SJSA1 (cell line): ENCODE measurements at regions not wholly inside any gene's neighbourhood (a gene's known extent, or its start where the extent isn't known, plus 50 kb on each side); places are given as distances from the start of the nearest gene placed in this dataset.

Source experiments
- DNase-seq, 2 experiments: peaks; one replicate each; pipeline ENCODE4 v3.0.0-alpha.2; 2015 to 2020; ENCODE audit warnings: low spot score in 2 of 2, low read depth in 1 of 2
- H3K27ac ChIP-seq: fragments of 250-450 bp; sonication (Bioruptor Pico); 2 replicates; pipeline ENCODE4 v1.5.1; 2020; ENCODE audit warnings: mild to moderate bottlenecking, moderate library complexity
- H3K27me3 ChIP-seq: fragments of 250-450 bp; sonication (Bioruptor Pico); replicated peaks from 2 replicates; pipeline ENCODE4 v1.5.1; 2020; ENCODE audit warnings: mild to moderate bottlenecking, moderate library complexity
- H3K36me3 ChIP-seq: fragments of 250-450 bp; sonication (Bioruptor Pico); 2 replicates; pipeline ENCODE4 v1.5.1; 2020; ENCODE audit warnings: mild to moderate bottlenecking
- H3K4me1 ChIP-seq: fragments of 250-450 bp; sonication (Bioruptor Pico); replicated peaks from 2 replicates; pipeline ENCODE4 v1.6.1; 2021; ENCODE audit warnings: mild to moderate bottlenecking
- H3K4me3 ChIP-seq: fragments of 250-450 bp; sonication (Bioruptor Pico); 2 replicates; pipeline ENCODE4 v1.5.1; 2020; ENCODE audit warnings: mild to moderate bottlenecking
- H3K9me3 ChIP-seq: fragments of 250-450 bp; sonication (Bioruptor Pico); replicated peaks from 2 replicates; pipeline ENCODE4 v1.5.1; 2020; ENCODE audit warnings: mild to moderate bottlenecking

DNA sequence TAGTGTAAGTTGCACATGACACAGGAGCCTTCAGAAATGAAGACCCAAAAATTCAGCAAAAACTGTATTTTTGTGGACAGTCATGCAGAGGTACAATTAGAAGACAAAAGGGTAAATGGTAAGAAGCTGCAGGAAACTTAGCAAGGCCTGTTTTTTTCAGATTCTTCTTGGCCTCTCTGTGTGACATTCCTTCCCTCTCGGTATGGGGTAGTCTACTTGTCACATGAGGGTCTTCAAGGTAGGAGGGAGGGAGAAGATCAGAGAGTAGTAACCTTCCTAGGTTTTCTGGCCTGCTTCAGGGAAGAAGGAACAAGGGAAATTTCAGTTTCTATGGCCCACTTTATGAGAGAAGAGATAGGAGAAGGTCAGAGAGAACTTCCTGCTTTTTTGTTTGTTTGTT is 230.4 kb upstream of the PPP1R2C start:
- Histone ChIP-seq H3K4me1 (no peaks in the 10 kb centered on the region), H3K36me3 (no peaks in the 10 kb centered on the region)

DNA sequence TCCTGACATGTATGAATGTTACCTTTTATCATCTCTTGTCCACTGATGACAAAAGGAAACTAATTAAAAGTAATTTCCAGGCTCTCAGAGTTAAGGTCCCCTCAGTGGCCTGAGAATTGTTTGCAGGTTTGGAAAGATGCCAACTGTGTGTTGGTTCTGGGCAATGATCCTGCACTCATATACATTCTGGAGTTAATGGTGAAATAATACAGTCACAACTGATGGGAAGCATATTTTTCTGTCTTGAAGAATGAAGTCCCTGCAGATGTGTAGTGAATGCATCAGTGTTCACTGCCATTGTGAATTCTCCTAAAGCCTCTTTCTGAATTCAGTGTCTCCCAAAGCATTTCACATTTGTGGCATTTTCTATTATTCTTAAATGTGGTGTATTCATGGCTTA is 238.1 kb upstream of the PPP1R2C start:
- no peaks in the 10 kb centered on the region for H3K9me3 ChIP-seq
- H3K27me3 ChIP-seq: no peaks in the 10 kb centered on the region
- no peaks in the 10 kb centered on the region for H3K36me3 ChIP-seq
- no peaks in the 10 kb centered on the region for H3K4me1 ChIP-seq
- no peak overlapping the region for H3K27ac ChIP-seq
- no peak for DNase-seq
- H3K4me3 ChIP-seq: no peak overlapping the region

More for the DNA sequence above, 230.4 kb upstream of the PPP1R2C start:
- no peak for DNase-seq
- H3K27me3 ChIP-seq: no peaks in the 10 kb centered on the region
- H3K9me3 ChIP-seq: no peaks in the 10 kb centered on the region
- H3K27ac ChIP-seq: no peak overlapping the region
- no peak overlapping the region for H3K4me3 ChIP-seq

DNA sequence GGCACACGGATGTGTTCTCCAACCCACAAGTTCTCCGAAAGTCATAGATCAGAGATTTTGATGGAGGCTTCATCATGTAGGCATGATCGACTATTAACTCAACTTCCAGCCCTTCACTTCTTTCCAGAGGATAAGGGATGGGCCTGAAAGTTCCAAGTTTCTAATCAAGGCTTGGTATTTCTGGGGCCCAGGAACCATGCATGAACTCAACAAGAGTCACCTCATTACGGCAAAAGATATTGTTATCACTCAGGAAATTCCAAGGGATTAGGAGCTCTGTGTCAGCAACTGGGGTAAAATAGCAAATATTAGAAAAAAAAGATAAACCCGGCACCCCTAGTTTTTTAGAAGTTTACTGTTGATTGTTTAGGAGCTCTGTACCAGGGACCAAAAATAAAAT is 240.1 kb upstream of the PPP1R2C start:
- Histone ChIP-seq H3K36me3 (no peaks in the 10 kb centered on the region), H3K9me3 (no peaks in the 10 kb centered on the region)
- DNase-seq: no peak

DNA sequence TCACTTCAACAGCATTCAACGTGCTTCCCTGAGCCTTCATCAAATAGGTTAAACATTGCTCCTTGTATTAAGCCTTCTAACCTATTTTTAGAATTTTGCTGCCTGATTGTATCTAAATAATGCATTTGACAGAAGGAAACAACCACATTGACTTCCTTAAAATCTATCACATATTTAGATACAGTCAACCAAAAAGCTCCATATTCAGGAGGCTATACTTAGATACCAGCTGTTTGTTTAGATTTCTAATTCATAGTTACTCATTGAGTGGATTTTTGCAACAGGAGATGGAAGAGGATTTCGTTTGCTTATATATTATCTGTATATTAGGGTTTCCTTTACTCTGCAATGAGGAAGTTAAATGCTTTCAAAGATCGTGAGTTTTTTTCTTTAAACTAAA is 241.1 kb upstream of the PPP1R2C start:
- no peaks in the 10 kb centered on the region for H3K4me1 ChIP-seq
- H3K9me3 ChIP-seq: no peaks in the 10 kb centered on the region
- H3K4me3 ChIP-seq: no peak overlapping the region
- H3K36me3 ChIP-seq: no peaks in the 10 kb centered on the region
- H3K27ac ChIP-seq: no peak overlapping the region
- H3K27me3 ChIP-seq: no peaks in the 10 kb centered on the region
- no peak for DNase-seq

More for the DNA sequence above, 240.1 kb upstream of the PPP1R2C start:
- no peaks in the 10 kb centered on the region for H3K4me1 ChIP-seq
- no peak overlapping the region for H3K27ac ChIP-seq
- H3K4me3 ChIP-seq: no peak overlapping the region
- no peaks in the 10 kb centered on the region for H3K27me3 ChIP-seq

DNA sequence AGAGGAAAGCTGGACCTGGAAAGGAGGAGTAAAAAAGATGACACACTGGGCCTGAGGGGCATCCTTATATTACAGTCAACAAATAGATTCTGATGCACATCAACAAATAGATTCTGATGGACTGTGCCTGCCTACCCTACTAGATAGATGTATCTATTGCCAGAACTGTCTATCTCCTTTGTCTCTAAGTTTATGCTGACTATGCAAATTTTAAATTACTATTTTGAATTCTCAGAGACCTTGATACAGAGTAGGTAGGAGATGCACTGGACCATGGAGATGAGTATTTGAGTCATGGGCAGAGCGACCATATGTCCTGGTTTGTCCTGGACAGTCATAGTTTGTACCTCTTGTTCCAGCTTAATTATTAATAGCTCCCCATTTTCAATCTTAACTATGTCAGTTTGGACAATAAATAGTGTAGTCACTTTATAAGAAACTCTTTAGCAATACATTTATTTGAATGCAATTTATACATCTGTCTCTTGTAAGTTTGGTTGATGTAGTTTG is 247.9 kb upstream of the PPP1R2C start:
- H3K36me3 ChIP-seq: no peaks in the 10 kb centered on the region
- H3K27ac ChIP-seq: no peak overlapping the region
- H3K27me3 ChIP-seq: no peaks in the 10 kb centered on the region
- H3K4me3 ChIP-seq: no peak overlapping the region
- H3K9me3 ChIP-seq: no peaks in the 10 kb centered on the region
- H3K4me1 ChIP-seq: no peaks in the 10 kb centered on the region
- no peak for DNase-seq

DNA sequence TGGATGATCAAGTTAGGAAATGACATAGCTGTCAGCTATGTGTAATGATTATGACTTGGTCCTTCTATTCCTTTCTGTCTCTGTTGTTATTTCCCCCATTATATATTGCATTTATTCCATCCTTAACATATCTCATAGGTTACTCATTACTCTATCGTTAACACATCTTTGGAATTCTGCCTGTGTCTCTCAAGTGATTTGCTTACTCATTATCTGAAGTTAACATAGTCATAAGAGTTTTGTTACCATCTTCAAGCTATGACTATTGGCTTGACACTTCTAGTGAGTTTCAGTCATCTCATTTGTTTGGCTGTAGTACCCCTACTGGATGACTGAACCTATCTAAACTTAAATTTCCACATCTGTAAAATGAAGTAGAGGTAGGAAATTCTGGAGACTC is 286.1 kb upstream of the PPP1R2C start:
- no peaks in the 10 kb centered on the region for H3K4me1 ChIP-seq
- no peak overlapping the region for H3K27ac ChIP-seq
- H3K36me3 ChIP-seq: no peaks in the 10 kb centered on the region
- H3K4me3 ChIP-seq: no peak overlapping the region
- no peaks in the 10 kb centered on the region for H3K9me3 ChIP-seq
- H3K27me3 ChIP-seq: no peaks in the 10 kb centered on the region
- DNase-seq: no peak

DNA sequence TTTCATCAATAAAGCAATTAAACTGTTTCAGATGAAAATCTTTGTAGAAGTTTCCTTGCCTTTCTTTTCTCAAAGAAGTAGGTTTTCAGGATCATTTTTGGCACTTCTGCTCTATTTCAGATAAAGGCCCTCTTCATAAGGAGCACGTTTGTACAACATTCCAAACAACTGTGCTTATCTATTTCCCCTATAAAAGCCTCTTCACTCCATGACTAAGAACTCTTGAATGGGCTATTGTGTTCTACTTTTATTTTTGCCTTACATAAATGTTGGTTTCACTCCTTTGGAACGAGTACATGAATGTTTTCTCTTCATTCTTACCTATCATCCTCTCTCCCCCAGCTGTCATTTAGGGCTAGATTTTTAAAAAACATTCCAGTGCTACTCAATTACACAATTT is 288.0 kb upstream of the PPP1R2C start:
- Histone ChIP-seq H3K4me1 (no peaks in the 10 kb centered on the region), H3K27me3 (no peaks in the 10 kb centered on the region), H3K4me3 (no peak overlapping the region), H3K27ac (no peak overlapping the region), H3K9me3 (no peaks in the 10 kb centered on the region), H3K36me3 (no peaks in the 10 kb centered on the region)
- DNase-seq: no peak

DNA sequence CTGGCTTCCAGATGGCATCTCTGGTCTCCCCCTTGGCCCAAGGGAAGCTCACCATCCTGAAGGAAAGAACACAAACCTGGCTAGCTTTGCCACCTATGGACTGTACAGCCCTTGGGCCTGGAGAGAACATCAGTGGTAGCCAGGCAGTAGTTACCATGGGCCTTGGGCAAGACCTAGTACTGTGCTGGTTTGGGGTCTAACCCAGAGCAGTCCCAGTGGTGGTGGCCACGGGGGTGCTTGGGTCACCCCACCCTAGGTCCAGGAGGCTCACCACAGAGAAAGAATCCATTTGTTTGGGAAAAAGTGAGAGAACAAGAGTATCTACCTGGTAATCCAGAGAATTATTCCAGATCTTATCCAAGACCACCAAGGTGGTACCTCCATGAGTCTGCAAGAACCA is 290.7 kb upstream of the PPP1R2C start:
- no peak for DNase-seq
- Histone ChIP-seq H3K4me3 (no peak overlapping the region), H3K27ac (no peak overlapping the region)

DNA sequence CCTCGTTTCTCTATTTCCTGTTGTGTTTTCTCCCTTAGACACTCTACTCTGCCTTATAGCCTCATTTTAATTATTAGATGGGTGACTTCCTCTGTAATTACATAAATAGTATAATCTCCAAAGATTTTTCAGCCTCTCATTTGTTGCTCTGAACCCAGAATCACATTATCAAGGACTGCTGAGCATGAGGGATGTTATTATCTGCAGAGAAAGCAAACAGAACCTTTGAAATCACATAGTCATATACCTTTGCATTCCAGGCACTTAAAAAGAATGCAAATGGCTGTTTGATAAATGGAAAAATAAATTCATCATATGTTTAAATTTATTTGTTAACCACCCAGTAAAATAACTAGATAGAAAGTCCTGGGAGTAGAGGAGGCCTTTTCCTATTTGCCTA is 305.1 kb upstream of the PPP1R2C start:
- Histone ChIP-seq H3K9me3 (no peaks in the 10 kb centered on the region), H3K27me3 (no peaks in the 10 kb centered on the region)
- no peak for DNase-seq

More for the DNA sequence above, 290.7 kb upstream of the PPP1R2C start:
- Histone ChIP-seq H3K27me3 (no peaks in the 10 kb centered on the region), H3K4me1 (no peaks in the 10 kb centered on the region), H3K9me3 (no peaks in the 10 kb centered on the region), H3K36me3 (no peaks in the 10 kb centered on the region)

DNA sequence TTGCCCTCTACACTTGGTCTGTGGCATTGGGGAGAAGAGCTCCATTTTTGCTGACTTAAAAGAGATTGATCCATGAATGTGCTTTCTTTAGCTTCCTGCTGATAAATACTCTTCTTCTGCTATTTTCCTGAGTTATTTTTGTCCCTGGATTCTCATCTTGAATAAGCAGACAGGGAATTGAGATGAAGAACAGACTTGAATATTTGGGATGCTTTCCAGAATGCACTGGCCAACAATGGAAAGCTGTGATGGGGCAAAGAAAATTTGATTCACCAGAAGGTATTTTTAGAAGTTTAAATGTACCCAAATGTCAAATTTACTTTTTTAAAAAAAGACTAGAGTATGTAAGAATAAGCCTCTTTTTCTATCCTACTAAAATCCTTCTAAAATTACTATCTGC is 309.9 kb upstream of the PPP1R2C start:
- no peak overlapping the region for H3K27ac ChIP-seq
- H3K27me3 ChIP-seq: no peaks in the 10 kb centered on the region
- no peaks in the 10 kb centered on the region for H3K9me3 ChIP-seq
- no peak overlapping the region for H3K4me3 ChIP-seq
- DNase-seq: no peak
- H3K4me1 ChIP-seq: no peaks in the 10 kb centered on the region
- H3K36me3 ChIP-seq: no peaks in the 10 kb centered on the region

More for the DNA sequence above, 305.1 kb upstream of the PPP1R2C start:
- H3K27ac ChIP-seq: no peak overlapping the region
- H3K36me3 ChIP-seq: no peaks in the 10 kb centered on the region
- no peaks in the 10 kb centered on the region for H3K4me1 ChIP-seq
- no peak overlapping the region for H3K4me3 ChIP-seq

DNA sequence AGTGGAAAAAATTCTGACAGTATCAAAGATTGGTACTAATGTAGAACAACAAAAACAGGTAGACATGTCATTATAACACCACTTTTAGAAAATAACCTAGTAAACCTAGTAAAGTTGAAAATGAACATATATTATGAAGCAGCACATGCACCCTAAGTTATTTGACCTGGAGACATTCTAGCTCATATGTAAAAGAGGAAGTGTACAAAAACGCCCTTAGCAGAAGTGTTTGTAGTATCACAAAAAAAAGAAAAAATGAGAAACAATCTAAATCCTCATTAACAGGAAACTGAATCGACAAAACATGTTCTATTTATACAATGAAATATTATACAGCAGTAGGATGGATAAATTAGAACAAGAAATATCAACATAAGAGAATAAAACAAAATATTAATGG is 318.9 kb upstream of the PPP1R2C start:
- Histone ChIP-seq H3K4me3 (no peak overlapping the region), H3K27me3 (no peaks in the 10 kb centered on the region), H3K36me3 (no peaks in the 10 kb centered on the region), H3K9me3 (no peaks in the 10 kb centered on the region), H3K4me1 (no peaks in the 10 kb centered on the region), H3K27ac (no peak overlapping the region)
- no peak for DNase-seq

DNA sequence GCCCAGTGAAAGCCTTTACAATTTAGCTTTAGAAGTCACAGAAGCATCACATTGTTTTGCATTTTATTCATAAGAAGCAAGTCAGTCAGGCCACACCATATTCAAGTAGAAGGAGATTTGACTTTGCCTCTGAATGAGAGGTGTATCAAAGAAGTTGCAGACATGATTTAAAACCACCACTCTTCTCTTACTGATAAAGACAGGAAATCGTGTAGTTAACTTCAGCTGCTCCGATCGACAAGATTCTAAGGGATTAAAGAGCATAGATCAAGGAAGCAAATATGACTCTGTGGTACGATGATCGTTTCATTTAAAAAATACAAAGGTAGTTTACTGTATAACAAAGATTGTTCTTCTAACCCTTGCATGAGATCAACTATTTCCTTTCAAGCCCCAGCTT is 328.0 kb upstream of the PPP1R2C start:
- H3K9me3 ChIP-seq: no peaks in the 10 kb centered on the region
- DNase-seq: no peak
- no peaks in the 10 kb centered on the region for H3K36me3 ChIP-seq
- H3K27me3 ChIP-seq: no peaks in the 10 kb centered on the region
- no peak overlapping the region for H3K27ac ChIP-seq
- H3K4me3 ChIP-seq: no peak overlapping the region
- no peaks in the 10 kb centered on the region for H3K4me1 ChIP-seq

DNA sequence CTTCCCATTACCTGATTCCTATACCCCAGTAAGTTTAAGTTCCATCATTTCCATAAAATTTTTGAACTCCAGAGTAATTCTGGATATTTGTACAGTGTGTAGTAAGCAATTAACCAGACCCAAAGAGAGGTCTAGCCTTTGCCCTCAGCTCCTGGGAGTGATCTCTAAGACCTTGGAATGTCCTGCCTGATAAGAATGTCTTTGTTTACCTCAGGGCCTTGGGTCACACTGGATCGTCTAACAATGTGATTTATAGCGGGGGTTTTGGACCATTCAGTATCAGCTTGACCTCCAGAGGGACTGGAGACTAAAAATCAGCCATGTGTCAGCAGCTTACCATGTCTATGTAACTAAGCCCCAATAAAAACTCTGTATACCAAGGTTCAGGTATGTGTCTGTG is 330.9 kb upstream of the PPP1R2C start:
- Histone ChIP-seq H3K9me3 (no peaks in the 10 kb centered on the region), H3K4me3 (no peak overlapping the region), H3K27ac (no peak overlapping the region), H3K27me3 (no peaks in the 10 kb centered on the region), H3K36me3 (no peaks in the 10 kb centered on the region), H3K4me1 (no peaks in the 10 kb centered on the region)
- no peak for DNase-seq

DNA sequence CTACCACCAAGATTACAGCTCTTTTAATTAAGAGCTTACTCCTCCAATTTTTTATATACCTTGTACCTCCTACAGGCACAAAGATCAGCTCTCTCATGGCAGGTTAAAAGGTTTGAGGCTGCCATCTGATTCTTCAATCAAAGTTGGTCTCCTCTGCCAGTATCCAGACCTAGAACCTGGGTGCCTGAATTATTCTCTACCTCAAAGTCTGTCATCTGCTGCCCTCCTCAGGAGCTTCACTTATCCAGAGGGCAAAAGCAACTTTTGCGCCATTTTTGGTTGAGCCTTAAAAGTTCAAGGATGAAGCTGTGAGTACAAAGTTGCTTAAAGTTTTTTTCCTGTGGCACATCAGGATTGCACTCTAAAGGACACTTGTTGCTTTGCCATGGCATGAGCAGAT is 343.7 kb upstream of the PPP1R2C start:
- no peak overlapping the region for H3K4me3 ChIP-seq
- DNase-seq: no peak
- no peaks in the 10 kb centered on the region for H3K27me3 ChIP-seq
- no peaks in the 10 kb centered on the region for H3K9me3 ChIP-seq
- no peaks in the 10 kb centered on the region for H3K4me1 ChIP-seq
- no peaks in the 10 kb centered on the region for H3K36me3 ChIP-seq
- H3K27ac ChIP-seq: no peak overlapping the region

DNA sequence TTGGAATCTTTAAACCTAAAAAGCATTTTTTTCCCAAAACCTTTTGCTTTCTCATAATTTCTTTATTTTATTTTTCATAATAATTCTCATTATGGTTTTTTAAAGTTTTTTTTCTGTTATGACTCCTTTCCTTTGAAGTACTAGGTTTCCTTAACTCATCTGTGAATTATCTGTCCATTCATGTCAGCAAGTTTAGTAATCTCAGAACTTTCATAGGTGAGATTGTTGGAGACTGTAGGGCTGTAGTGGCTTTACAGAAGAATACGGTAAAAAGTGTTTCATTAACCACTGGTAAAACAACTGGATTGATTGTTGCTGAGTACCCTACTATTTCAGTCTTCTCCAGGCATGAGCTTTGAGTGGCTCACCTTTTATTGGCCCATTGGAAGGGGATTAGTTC is 361.7 kb upstream of the PPP1R2C start:
- no peak for DNase-seq
- Histone ChIP-seq H3K27me3 (no peaks in the 10 kb centered on the region), H3K27ac (no peak overlapping the region), H3K36me3 (no peaks in the 10 kb centered on the region), H3K4me1 (no peaks in the 10 kb centered on the region), H3K4me3 (no peak overlapping the region), H3K9me3 (no peaks in the 10 kb centered on the region)
